ENCODE measurements at regions not wholly inside any gene's neighbourhood (a gene's known extent, or its start where the extent isn't known, plus 50 kb on each side); places are given as distances from the start of the nearest gene placed in this dataset.

GRCh38 chr12:24496755-24497154, 452.1 kb downstream of the BCAT1 start:
- no peak for TF ChIP-seq POLR2AphosphoS5 (IDR thresholded peaks at IDR 0.05; ENCODE audit: low read depth)
- TF ChIP-seq SPI1 (IDR thresholded peaks at IDR 0.05; ENCODE audit: borderline replicate concordance, low read depth) = no peak
- TF ChIP-seq CTCF (IDR thresholded peaks at IDR 0.05; ENCODE audit: insufficient read depth, low read length) = no peak
- TF ChIP-seq, protein P1, sequence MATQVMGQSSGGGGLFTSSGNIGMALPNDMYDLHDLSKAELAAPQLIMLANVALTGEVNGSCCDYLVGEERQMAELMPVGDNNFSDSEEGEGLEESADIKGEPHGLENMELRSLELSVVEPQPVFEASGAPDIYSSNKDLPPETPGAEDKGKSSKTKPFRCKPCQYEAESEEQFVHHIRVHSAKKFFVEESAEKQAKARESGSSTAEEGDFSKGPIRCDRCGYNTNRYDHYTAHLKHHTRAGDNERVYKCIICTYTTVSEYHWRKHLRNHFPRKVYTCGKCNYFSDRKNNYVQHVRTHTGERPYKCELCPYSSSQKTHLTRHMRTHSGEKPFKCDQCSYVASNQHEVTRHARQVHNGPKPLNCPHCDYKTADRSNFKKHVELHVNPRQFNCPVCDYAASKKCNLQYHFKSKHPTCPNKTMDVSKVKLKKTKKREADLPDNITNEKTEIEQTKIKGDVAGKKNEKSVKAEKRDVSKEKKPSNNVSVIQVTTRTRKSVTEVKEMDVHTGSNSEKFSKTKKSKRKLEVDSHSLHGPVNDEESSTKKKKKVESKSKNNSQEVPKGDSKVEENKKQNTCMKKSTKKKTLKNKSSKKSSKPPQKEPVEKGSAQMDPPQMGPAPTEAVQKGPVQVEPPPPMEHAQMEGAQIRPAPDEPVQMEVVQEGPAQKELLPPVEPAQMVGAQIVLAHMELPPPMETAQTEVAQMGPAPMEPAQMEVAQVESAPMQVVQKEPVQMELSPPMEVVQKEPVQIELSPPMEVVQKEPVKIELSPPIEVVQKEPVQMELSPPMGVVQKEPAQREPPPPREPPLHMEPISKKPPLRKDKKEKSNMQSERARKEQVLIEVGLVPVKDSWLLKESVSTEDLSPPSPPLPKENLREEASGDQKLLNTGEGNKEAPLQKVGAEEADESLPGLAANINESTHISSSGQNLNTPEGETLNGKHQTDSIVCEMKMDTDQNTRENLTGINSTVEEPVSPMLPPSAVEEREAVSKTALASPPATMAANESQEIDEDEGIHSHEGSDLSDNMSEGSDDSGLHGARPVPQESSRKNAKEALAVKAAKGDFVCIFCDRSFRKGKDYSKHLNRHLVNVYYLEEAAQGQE (IDR thresholded peaks at IDR 0.05; ENCODE audit: insufficient replicate concordance, low read depth) = no peak
- TF ChIP-seq GABPA (IDR thresholded peaks at IDR 0.05; ENCODE audit: low read depth) = no peak
- no peak overlapping the region for H3K27ac ChIP-seq (replicated peaks)
- H3K27me3 ChIP-seq (ENCODE audit: insufficient read depth, poor library complexity, severe bottlenecking) = no peaks in the 10 kb centered on the region
- DNase-seq (ENCODE audit: low read depth in 1 of 2, low spot score in 1 of 2) = no peak
- H3K4me3 ChIP-seq (replicated peaks; ENCODE audit: insufficient read depth, low read length) = no peak overlapping the region

DNA sequence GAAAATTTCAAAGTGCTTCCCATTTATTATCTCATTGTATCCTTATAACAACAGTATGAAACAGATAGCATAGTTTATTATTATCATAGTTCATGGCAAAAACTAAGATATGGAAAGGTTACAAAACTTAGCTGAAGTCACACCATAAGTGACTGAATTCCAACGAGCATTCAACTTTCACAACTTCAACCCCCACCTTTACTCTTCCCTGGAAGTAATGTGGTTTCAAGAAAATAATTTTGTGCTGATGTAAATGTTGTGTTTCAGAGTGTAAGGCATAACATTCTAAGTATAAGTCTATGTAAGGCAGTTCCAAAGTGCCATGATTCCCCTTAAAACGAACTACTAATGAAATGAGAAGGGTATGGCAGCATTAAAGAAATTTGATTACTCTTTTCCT, 454.5 kb downstream of the BCAT1 start:
- Histone ChIP-seq H3K27ac (replicated peaks) (no peak overlapping the region), H3K27me3 (ENCODE audit: insufficient read depth, poor library complexity, severe bottlenecking) (no peaks in the 10 kb centered on the region), H3K4me3 (replicated peaks; ENCODE audit: insufficient read depth, low read length) (no peak overlapping the region)
- TF ChIP-seq, protein P1 (IDR thresholded peaks at IDR 0.05; ENCODE audit: insufficient replicate concordance, low read depth) = no peak
- TF ChIP-seq POLR2AphosphoS5 (IDR thresholded peaks at IDR 0.05; ENCODE audit: low read depth) (no peak), GABPA (IDR thresholded peaks at IDR 0.05; ENCODE audit: low read depth) (no peak), SPI1 (IDR thresholded peaks at IDR 0.05; ENCODE audit: borderline replicate concordance, low read depth) (no peak), CTCF (IDR thresholded peaks at IDR 0.05; ENCODE audit: insufficient read depth, low read length) (no peak)
- DNase-seq (ENCODE audit: low read depth in 1 of 2, low spot score in 1 of 2) = no peak

DNA sequence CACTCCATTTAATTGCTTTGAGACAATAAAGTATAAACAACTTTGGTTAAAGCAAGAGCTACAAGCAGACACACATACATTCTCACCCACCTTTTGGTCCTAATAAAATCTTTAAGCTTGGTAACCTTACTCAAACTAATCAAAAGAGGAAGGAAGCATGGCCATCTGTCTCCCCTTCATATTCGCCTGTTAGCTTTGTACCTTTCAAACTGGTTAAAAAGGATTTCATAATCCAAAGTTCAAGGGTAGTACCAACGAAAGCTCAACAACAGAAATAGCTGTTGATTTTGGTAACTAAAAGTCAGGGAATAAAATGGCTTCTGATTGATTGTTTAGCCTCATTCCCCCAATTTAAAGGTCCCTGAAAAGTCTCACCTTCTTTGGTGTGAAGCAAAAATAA, 456.9 kb downstream of the BCAT1 start:
- H3K27me3 ChIP-seq (ENCODE audit: insufficient read depth, poor library complexity, severe bottlenecking) = no peaks in the 10 kb centered on the region
- DNase-seq (ENCODE audit: low read depth in 1 of 2, low spot score in 1 of 2) = peak; percentile 36 to 58
- TF ChIP-seq, protein P1 (IDR thresholded peaks at IDR 0.05; ENCODE audit: insufficient replicate concordance, low read depth) = no peak
- no peak for TF ChIP-seq POLR2AphosphoS5 (IDR thresholded peaks at IDR 0.05; ENCODE audit: low read depth)
- TF ChIP-seq SPI1 (IDR thresholded peaks at IDR 0.05; ENCODE audit: borderline replicate concordance, low read depth) = peak; percentile 21; the same call in 1 of the 2 replicates
- peak overlapping the region; percentile 74 for H3K27ac ChIP-seq (replicated peaks)
- no peak overlapping the region for H3K4me3 ChIP-seq (replicated peaks; ENCODE audit: insufficient read depth, low read length)
